Astrocyte of the spinal cord (primary cell): ENCODE measurements at regions not wholly inside any gene's neighbourhood (a gene's known extent, or its start where the extent isn't known, plus 50 kb on each side); places are given as distances from the start of the nearest gene placed in this dataset.
"Not testable (repeated sequence)": the region's sequence is repeated elsewhere in the genome, so short reads cannot be mapped to it uniquely, and the experiment has no call there.

Experiments
- DNase-seq: peaks from one replicate; pipeline ENCODE4 v3.0.0; 2011; ENCODE audit warnings: low read depth, low spot score
- H3K4me3 ChIP-seq: 2 replicates; pipeline ENCODE4 v1.5.1; 2011; ENCODE audit warnings: low read depth, mild to moderate bottlenecking, low read length, moderate library complexity
- CTCF ChIP-seq: IDR thresholded peaks from 2 replicates; pipeline ENCODE4 v1.5.1; 2012; ENCODE audit warnings: low read depth, mild to moderate bottlenecking, low read length, inconsistent platforms
- in situ Hi-C: cut with HindIII; loops from 2 replicates; pipeline ENCODE4 v1.10.0; 2017; ENCODE audit warnings: low sequenced_read_pairs

GRCh38 chr20:19047951-19048296, 164.5 kb upstream of the SLC24A3 start:
- H3K4me3 ChIP-seq = no peak overlapping the region
- no peak for DNase-seq
- TF ChIP-seq CTCF = no peak
- in situ Hi-C loops = no loop called here

- no peak for TF ChIP-seq CTCF
- in situ Hi-C loops = no loop called here
- no peak overlapping the region for H3K4me3 ChIP-seq
- no peak for DNase-seq
Observed at GRCh38 chr20:19048995-19049501, 163.4 kb upstream of the SLC24A3 start.

GRCh38 chr20:19049514-19049913, 162.9 kb upstream of the SLC24A3 start:
- DNase-seq = no peak
- H3K4me3 ChIP-seq = no peak overlapping the region
- in situ Hi-C loops = no loop called here
- no peak for TF ChIP-seq CTCF

GRCh38 chr20:19056909-19057308, 155.5 kb upstream of the SLC24A3 start:
- no peak for TF ChIP-seq CTCF
- in situ Hi-C loops = no loop called here
- H3K4me3 ChIP-seq = no peak overlapping the region
- DNase-seq = no peak

- H3K4me3 ChIP-seq, in situ Hi-C loops, DNase-seq: not testable (repeated sequence)
Observed at GRCh38 chr20:19064788-19065187, 147.7 kb upstream of the SLC24A3 start.

GRCh38 chr20:19067986-19068385, 144.5 kb upstream of the SLC24A3 start:
- in situ Hi-C loops = no loop called here
- no peak for TF ChIP-seq CTCF
- no peak for DNase-seq

GRCh38 chr20:19070026-19070425, 142.4 kb upstream of the SLC24A3 start:
- no peak for TF ChIP-seq CTCF
- no peak for DNase-seq
- no peak overlapping the region for H3K4me3 ChIP-seq
- in situ Hi-C loops = no loop called here

More at GRCh38 chr20:19067986-19068385, 144.5 kb upstream of the SLC24A3 start:
- no peak overlapping the region for H3K4me3 ChIP-seq
